ENCODE measurements at regions not wholly inside any gene's neighbourhood (a gene's known extent, or its start where the extent isn't known, plus 50 kb on each side); places are given as distances from the start of the nearest gene placed in this dataset.

GRCh38 chr14:52154992-52155650, 86.3 kb upstream of the NID2 start:
- H3K4me3 Mint-ChIP-seq, result peak overlapping the region; percentile 82
- Histone ChIP-seq H3K27me3 (ENCODE audit: control insufficient read depth, insufficient read depth, low read length) (no peaks in the 10 kb centered on the region), H3K4me1 (ENCODE audit: control insufficient read depth, insufficient read depth, low read length) (peaks cover 58% of the 10 kb centered on the region), H3K4me3 (ENCODE audit: low read length) (no peak overlapping the region), H3K36me3 (ENCODE audit: control insufficient read depth, insufficient read depth, low read length) (no peaks in the 10 kb centered on the region), H3K27ac (ENCODE audit: low read length) (peak overlapping the region; percentile 55), H3K9me3 (ENCODE audit: control insufficient read depth, insufficient read depth, low read length) (no peaks in the 10 kb centered on the region)
- intact Hi-C loops (cut with micrococcal nuclease), result loop anchor here (1.0 to 5.0 kb wide), 2 partner anchors 20 to 92 kb away; no protein-coding TSS in a partner anchor
- 34% methylated on average over 2 of the region's 4 CpGs for WGBS (ENCODE audit: insufficient coverage)
- DNase-seq (peak in 1 of 2 donors; percentile 46), ATAC-seq (peak; percentile 92 to 96 (median 94))
- H3K27ac Mint-ChIP-seq, result peak overlapping the region; percentile 86 to 90
- peaks cover 89 to 91% of the 10 kb centered on the region in 2 donors for H3K4me1 Mint-ChIP-seq
- H3K27me3 Mint-ChIP-seq (ENCODE audit: low read depth in 2 of 2), result no peaks in the 10 kb centered on the region
- TF ChIP-seq CTCF (IDR thresholded peaks at IDR 0.05), result no peak
- H3K36me3 Mint-ChIP-seq, result no peaks in the 10 kb centered on the region
- peaks cover 0 to 5% of the 10 kb centered on the region in 2 donors for H3K9me3 Mint-ChIP-seq

- Histone ChIP-seq H3K4me1 (ENCODE audit: control insufficient read depth, insufficient read depth, low read length) (peaks cover 58% of the 10 kb centered on the region), H3K4me3 (ENCODE audit: low read length) (no peak overlapping the region), H3K9me3 (ENCODE audit: control insufficient read depth, insufficient read depth, low read length) (no peaks in the 10 kb centered on the region), H3K27ac (ENCODE audit: low read length) (peak overlapping the region; percentile 33), H3K36me3 (ENCODE audit: control insufficient read depth, insufficient read depth, low read length) (no peaks in the 10 kb centered on the region), H3K27me3 (ENCODE audit: control insufficient read depth, insufficient read depth, low read length) (no peaks in the 10 kb centered on the region)
- Mint-ChIP-seq H3K36me3 (no peaks in the 10 kb centered on the region), H3K27me3 (ENCODE audit: low read depth in 2 of 2) (no peaks in the 10 kb centered on the region), H3K27ac (peak overlapping the region; percentile 86 to 90), H3K4me3 (peak overlapping the region; percentile 82), H3K9me3 (peaks cover 0 to 4% of the 10 kb centered on the region in 2 donors), H3K4me1 (peaks cover 91% of the 10 kb centered on the region in 2 donors)
- WGBS (ENCODE audit: insufficient coverage), result no CpG with 5 or more reads among the region's 1 CpG
- no peak for TF ChIP-seq CTCF (IDR thresholded peaks at IDR 0.05)
- ATAC-seq (no peak), DNase-seq (no peak)
- intact Hi-C loops (cut with micrococcal nuclease), result no loop called here
Observed at GRCh38 chr14:52153939-52154338, 85.1 kb upstream of the NID2 start.

GRCh38 chr14:52150162-52150561, 81.3 kb upstream of the NID2 start:
- no peaks in the 10 kb centered on the region for H3K36me3 ChIP-seq (ENCODE audit: control insufficient read depth, insufficient read depth, low read length)
- DNase-seq (no peak), ATAC-seq (no peak)
- Mint-ChIP-seq H3K27ac (peak overlapping the region in 1 of 2 donors; percentile 76), H3K27me3 (ENCODE audit: low read depth in 2 of 2) (no peaks in the 10 kb centered on the region), H3K9me3 (peaks cover 0 to 3% of the 10 kb centered on the region in 2 donors), H3K4me1 (peaks cover 83 to 84% of the 10 kb centered on the region in 2 donors), H3K36me3 (no peaks in the 10 kb centered on the region), H3K4me3 (no peak overlapping the region)
- intact Hi-C loops (cut with micrococcal nuclease), result no loop called here
- H3K27ac ChIP-seq (ENCODE audit: low read length), result no peak overlapping the region
- TF ChIP-seq CTCF (IDR thresholded peaks at IDR 0.05), result no peak
- no peak overlapping the region for H3K4me3 ChIP-seq (ENCODE audit: low read length)
- H3K4me1 ChIP-seq (ENCODE audit: control insufficient read depth, insufficient read depth, low read length), result peaks cover 29% of the 10 kb centered on the region
- no peaks in the 10 kb centered on the region for H3K27me3 ChIP-seq (ENCODE audit: control insufficient read depth, insufficient read depth, low read length)
- no peaks in the 10 kb centered on the region for H3K9me3 ChIP-seq (ENCODE audit: control insufficient read depth, insufficient read depth, low read length)
- 96% methylated on average over 2 of the region's 2 CpGs for WGBS (ENCODE audit: insufficient coverage)

- Histone ChIP-seq H3K27ac (ENCODE audit: low read length) (no peak overlapping the region), H3K4me3 (ENCODE audit: low read length) (no peak overlapping the region), H3K36me3 (ENCODE audit: control insufficient read depth, insufficient read depth, low read length) (no peaks in the 10 kb centered on the region), H3K27me3 (ENCODE audit: control insufficient read depth, insufficient read depth, low read length) (no peaks in the 10 kb centered on the region), H3K9me3 (ENCODE audit: control insufficient read depth, insufficient read depth, low read length) (no peaks in the 10 kb centered on the region), H3K4me1 (ENCODE audit: control insufficient read depth, insufficient read depth, low read length) (peaks cover 15% of the 10 kb centered on the region)
- intact Hi-C loops (cut with micrococcal nuclease), result no loop called here
- no peaks in the 10 kb centered on the region for H3K9me3 Mint-ChIP-seq
- no peaks in the 10 kb centered on the region for H3K27me3 Mint-ChIP-seq (ENCODE audit: low read depth in 2 of 2)
- peak overlapping the region; percentile 40 for H3K4me3 Mint-ChIP-seq
- DNase-seq (no peak), ATAC-seq (no peak)
- 91% methylated on average over 1 of the region's 1 CpG for WGBS (ENCODE audit: insufficient coverage)
- no peak for TF ChIP-seq CTCF (IDR thresholded peaks at IDR 0.05)
- H3K27ac Mint-ChIP-seq, result peak overlapping the region; percentile 9 to 76
- H3K36me3 Mint-ChIP-seq, result no peaks in the 10 kb centered on the region
- peaks cover 65 to 66% of the 10 kb centered on the region in 2 donors for H3K4me1 Mint-ChIP-seq
Observed at GRCh38 chr14:52148371-52148770, 79.5 kb upstream of the NID2 start.
